HG03103 (cell line): ENCODE measurements at regions not wholly inside any gene's neighbourhood (a gene's known extent, or its start where the extent isn't known, plus 50 kb on each side); places are given as distances from the start of the nearest gene placed in this dataset.

Source experiments
- ATAC-seq: cut with Tn5 transposase; IDR thresholded peaks from one replicate; pipeline ENCODE4 v1.9.1; 2021; ENCODE audit warnings: low read depth; ENCODE audit not compliant: unreplicated experiment

DNA sequence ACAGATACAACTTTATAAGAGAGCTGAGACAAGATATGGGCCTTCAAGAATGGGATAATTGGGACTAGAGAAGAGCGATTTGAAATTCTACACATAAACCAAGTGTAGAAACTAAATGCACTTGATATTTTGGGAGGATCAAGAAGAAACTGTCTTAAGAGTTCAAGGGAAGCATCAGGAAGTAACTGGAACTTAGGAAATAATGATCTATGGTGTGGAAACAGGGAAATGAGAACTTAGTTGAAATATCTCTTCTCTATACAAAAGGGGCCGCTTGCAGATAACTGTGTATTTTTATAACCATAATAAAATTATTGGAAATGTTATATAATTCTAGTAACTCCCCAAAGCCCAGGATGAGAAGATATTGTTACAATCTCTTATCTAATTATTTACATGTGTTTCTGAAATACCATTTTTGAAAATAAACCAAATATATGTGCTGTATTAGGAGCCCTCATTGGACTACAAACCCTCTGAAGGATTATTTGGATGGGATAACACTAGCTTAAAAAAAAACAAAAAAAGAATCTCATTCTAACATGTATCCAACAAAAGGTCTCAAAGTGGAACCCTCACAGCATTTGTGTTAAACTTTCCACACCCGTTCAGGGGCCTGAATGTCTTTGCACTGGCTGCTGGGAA, 84.7 kb upstream of the FLRT2 start:
- no peak for ATAC-seq

DNA sequence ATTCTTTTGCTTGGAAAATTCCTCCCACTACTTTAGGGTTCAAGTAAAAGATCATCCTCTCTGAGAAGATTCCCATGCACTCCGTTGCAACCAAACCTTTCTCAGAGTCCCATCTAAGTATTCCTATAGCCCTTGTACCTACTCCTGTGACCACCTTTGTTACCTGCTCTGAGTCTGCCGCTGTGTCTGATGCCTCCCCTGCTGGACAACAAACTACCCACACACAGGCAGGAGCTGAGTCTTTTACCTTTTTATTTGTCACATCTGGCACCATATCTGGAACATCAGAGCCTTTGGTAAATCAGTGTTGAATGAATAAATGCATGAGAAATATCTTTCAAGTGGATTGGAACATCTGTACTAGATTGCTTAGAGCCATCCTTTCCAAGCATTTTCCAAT, 82.1 kb upstream of the FLRT2 start:
- no peak for ATAC-seq

DNA sequence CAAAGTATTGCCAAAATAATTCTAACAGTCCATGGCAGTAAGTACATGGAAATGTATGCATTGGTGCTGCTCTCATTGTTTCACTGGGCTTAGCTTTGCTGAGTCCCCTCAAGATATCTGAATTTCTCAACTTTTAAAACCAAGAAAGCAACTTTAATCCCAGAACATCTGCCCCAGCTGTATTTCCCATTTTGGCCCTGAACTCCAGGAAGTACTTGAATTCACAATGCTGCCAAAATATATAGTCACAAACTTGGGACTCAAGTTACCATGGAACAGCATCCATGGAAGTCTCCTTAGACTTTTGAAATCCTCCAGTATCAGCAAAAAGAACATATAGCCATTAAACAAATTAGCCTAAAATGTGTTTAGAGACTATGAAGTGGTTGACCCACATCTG, 78.5 kb upstream of the FLRT2 start:
- ATAC-seq = no peak

DNA sequence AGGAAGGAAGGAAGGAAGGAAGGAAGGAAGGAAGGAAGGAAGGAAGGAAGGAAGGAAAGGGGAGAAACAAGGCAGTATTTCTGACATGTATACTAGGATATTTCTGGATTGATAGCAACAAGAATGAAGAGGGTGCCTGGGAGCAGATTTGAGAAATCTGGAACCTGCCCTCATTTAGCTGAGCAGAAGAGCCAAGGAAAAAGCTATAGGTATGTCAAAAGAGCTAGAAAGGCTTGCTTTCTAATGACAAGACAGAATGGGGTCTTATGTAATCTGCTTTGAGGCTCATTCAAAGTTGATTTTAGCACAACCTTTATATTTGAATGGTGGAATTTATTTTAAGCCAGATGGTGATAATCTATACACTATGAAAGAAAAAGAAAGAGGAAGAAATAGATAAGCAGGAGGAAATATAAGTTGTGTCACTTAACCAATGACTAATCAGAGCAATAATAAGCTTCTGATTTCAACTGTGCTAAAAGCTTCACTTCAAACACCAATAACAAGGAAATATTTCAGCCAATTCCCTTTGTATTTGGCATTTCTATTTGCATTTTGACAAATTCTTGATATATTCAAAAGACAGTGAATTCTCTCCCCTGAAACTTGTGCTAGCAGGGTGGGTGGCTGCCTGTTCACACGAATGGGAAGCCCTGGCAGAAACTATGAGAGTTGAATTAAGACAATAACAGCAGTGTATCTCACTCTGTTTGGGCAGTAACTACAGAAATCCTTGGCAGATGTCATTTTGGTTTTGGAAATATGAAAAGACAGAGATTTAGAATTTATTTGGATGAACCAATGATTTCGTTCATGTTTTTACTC, 76.3 kb upstream of the FLRT2 start:
- no peak for ATAC-seq

DNA sequence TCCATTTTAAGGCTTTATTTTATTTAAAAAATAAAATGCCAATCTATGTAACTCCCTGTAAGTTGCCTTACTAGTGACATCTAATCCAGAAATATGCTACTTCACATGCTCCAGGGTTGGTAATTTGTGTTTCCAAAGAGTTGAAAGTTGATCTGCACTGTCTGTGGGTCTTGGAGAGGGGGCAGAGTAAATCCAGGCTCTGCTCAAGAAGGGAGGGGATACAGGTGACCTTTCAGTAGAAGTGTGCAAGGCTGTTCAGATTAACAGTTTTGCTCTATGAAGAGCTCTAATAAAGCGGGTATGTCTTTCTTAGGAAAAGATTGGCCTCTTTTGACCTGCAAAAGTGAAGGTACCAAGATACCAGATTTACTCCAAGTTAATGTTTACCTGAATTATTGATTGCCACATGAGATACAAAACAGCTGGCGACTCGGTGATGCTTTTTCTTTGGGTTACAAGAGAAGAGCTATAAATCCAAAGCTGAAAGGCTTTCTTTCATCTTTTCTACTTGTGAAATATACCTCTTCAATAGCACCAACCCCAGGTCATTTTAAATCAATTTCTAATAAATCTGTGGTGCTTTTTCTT, 75.6 kb upstream of the FLRT2 start:
- no peak for ATAC-seq

- ATAC-seq = no peak
Observed at GRCh38 chr14:85459361-85460000, 70.5 kb upstream of the FLRT2 start.

DNA sequence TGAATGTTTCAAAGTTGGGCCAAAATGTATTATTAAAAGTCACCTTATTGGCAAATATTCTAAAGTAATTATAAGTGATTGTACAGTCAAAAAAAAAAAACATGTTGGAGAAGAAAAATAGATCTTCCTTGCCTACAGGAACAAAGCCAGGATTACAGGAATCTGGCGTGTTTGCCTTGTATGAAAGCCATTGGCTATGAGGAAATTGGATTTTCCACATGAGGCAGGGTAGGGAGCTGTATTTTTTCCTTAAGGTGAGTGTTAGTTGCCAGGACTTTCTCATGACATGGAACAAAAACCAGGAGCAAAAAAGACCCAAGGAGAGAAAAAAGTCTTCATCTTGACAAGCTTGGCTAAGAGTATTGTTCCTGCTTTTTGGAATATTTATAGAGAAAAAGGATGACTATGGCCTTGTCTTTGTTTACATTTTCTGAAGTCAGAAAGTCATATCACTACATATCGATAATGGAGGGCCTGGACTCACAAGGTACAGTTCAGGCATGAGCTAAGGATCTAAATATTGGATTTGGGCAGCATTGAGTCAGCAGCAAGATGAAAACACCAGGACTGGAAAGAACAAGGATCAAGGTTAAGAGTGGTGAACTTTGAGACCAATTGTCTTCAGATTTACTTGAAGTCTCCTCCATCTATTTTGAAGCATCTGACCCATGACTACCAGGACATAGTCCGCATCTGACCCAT, 68.4 kb upstream of the FLRT2 start:
- ATAC-seq = no peak

GRCh38 chr14:85463512-85463911, 66.4 kb upstream of the FLRT2 start:
- no peak for ATAC-seq

- no peak for ATAC-seq
Observed at GRCh38 chr14:85464135-85464895, 65.6 kb upstream of the FLRT2 start.

DNA sequence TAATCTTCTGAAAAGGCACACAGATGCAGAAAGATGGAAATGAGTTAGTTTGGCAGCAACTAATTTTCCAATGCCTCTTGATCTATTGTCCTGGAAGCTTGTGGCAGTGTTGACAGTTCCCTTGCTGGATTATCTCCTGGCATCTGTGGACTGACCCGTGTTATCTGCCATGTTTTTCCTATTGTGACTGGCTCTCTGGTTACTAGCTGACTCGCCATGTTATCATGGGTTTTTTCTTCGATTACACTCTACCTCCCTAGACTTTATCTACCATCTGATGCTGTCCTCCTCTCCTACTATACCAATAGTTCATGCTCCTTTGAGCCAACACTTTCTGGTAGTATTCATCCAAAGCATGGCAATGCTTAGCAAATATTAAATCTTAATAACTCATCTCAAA, 63.3 kb upstream of the FLRT2 start:
- no peak for ATAC-seq

DNA sequence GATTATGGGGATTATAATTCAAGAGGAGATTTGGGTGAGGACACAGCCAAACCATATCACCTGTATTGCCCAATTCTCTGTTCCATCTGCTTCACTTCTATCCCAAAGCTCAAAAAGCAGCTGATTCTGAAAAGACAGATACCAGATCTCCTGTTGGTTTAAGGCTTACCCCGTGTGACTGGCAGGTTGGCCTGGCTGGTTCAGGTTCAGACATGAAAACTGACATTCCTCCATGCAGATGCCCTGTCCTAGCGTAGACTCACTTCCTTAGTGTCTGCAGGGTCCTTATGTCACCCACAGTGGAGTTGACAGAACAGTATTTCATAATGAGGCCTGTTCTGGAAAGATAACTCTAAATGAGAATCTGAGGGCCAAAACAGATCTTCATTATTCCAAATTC, 61.1 kb upstream of the FLRT2 start:
- no peak for ATAC-seq

- ATAC-seq = no peak
Observed at GRCh38 chr14:85471156-85471555, 58.8 kb upstream of the FLRT2 start.

- no peak for ATAC-seq
Observed at GRCh38 chr14:85471744-85472143, 58.2 kb upstream of the FLRT2 start.

DNA sequence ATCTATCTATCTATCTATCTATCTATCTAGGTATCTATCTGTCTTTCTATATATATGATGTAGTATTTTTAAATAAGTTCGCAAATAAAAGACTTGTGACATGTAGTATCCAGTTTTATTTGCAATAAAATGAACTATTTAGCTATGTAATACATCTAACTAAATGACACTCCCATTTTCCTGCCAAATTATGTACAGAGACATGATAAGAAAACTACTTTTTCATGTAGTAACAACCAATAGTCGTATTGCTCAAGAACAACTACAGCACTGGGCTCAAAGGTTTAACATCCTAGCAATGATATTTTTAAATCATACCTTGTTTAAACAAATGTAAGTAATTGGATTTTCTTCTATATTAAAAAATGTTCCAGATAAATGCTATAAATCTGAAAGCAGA, 55.5 kb upstream of the FLRT2 start:
- no peak for ATAC-seq

DNA sequence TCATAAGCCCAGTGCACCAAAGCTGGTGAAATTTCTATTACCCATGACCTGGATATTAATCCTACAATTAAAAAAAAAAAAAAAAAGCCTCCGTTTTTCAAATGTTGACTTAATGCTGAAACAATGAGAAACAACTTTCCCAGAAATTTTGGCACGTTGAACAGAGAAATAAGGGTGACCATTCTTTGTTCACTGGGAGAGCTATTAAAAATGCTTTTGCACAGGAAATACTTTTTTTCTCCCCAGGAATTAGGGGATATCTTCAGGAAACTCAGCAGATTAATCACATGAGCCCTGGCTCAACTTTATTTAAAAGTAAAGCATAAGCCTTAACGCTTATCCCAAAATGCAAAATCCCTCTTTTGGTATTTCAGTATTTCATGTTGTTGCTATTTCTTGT, 54.8 kb upstream of the FLRT2 start:
- ATAC-seq = no peak

DNA sequence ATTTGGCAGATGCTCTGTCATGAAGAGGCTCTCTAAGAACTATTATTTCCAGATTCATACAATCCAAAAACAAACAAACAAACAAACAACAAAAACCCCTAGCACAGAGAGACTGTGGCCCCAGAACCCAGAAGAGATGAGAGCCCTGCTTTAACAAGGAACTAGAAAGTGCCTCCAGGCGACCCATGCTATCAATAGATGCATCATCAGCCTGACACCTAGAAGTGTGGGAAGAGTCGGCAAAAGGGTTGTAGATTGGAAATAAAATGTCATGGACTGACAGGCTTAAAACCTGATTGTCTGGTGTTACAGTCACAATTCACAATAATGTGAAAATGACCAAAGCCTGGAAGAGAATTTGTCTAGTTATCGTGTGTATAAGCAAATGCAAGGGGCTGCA, 50.6 kb upstream of the FLRT2 start:
- ATAC-seq = no peak

GRCh38 chr14:85479771-85480170, 50.2 kb upstream of the FLRT2 start:
- no peak for ATAC-seq
